H1 (cell line): ENCODE measurements at regions not wholly inside any gene's neighbourhood (a gene's known extent, or its start where the extent isn't known, plus 50 kb on each side); places are given as distances from the start of the nearest gene placed in this dataset.

Experiments
- CTCF ChIA-PET: fragments of 300-600 bp; sonication (Branson Sonifier 250); formaldehyde crosslinking; loops from one replicate; lab custom pipeline; 2021; ENCODE audit not compliant: partially characterized antibody; lab: Charles Lee
- POLR2A ChIA-PET: fragments of 300-600 bp; sonication (Branson Sonifier 250); formaldehyde crosslinking; loops from one replicate; lab custom pipeline; 2021; ENCODE audit warnings: inconsistent platforms; ENCODE audit not compliant: partially characterized antibody; lab: Charles Lee
- DNase-seq, 2 experiments: peaks; one replicate each; pipeline versions ENCODE4 v3.0.0 to v3.0.0-alpha.2; 2010 to 2022; ENCODE audit warnings: low spot score in 2 of 2, low read depth in 1 of 2, mixed read lengths in 1 of 2
- FAIRE-seq: peaks from 2 replicates; lab custom pipeline; 2011; peaks lifted over from hg19 to GRCh38; lab: Jason Lieb, UNC
- H2AFZ ChIP-seq: 2 replicates; pipeline ENCODE4 v1.8.1; 2012; ENCODE audit warnings: low read length, inconsistent platforms
- H2AK5ac ChIP-seq: 2 replicates; pipeline ENCODE4 v1.6.1; 2013; ENCODE audit warnings: low read depth, low read length
- H2BK120ac ChIP-seq: replicated peaks from 2 replicates; pipeline ENCODE3; 2013; ENCODE audit warnings: low read depth, low read length, inconsistent platforms
- H2BK12ac ChIP-seq: 2 replicates; pipeline ENCODE4 v1.6.1; 2013; ENCODE audit warnings: low read depth, low read length
- H2BK15ac ChIP-seq: 2 replicates; pipeline ENCODE4 v1.6.1; 2013; ENCODE audit warnings: low read length
- H2BK20ac ChIP-seq: 2 replicates; pipeline ENCODE4 v1.6.1; 2013; ENCODE audit warnings: low read length
- H2BK5ac ChIP-seq: 2 replicates; pipeline ENCODE4 v1.6.1; 2013; ENCODE audit warnings: low read depth, low read length
- H3K14ac ChIP-seq: 2 replicates; pipeline ENCODE4 v1.6.1; 2013; ENCODE audit warnings: inconsistent platforms; ENCODE audit not compliant: insufficient read length
- H3K18ac ChIP-seq: 2 replicates; pipeline ENCODE4 v1.6.1; 2013; ENCODE audit warnings: low read length; ENCODE audit errors: extremely low read depth
- H3K23ac ChIP-seq: 2 replicates; pipeline ENCODE4 v1.6.1; 2013; ENCODE audit warnings: inconsistent platforms; ENCODE audit not compliant: insufficient read length
- H3K23me2 ChIP-seq: 2 replicates; pipeline ENCODE4 v1.6.1; 2013; ENCODE audit warnings: low read depth, low read length
- H3K27ac ChIP-seq: 2 replicates; pipeline ENCODE4 v1.6.1; 2011; ENCODE audit warnings: low read depth, low read length, inconsistent platforms
- H3K27me3 ChIP-seq, 4 experiments: replicated peaks in 1 of 4; 1 replicate in 1 of 4; 2 replicates in 3 of 4; pipeline versions ENCODE4 v1.6.1 to v1.8.1; 2011 to 2013; ENCODE audit warnings: low read length in 3 of 4, mild to moderate bottlenecking in 3 of 4, inconsistent platforms in 2 of 4, mixed read lengths in 2 of 4, moderate library complexity in 1 of 4; ENCODE audit not compliant: control insufficient read depth in 3 of 4, insufficient read depth in 3 of 4; ENCODE audit errors: extremely low read depth in 1 of 4
- H3K36me3 ChIP-seq, 4 experiments: 2 replicates each; pipeline versions ENCODE4 v1.6.1 to v1.8.1; 2011 to 2013; ENCODE audit warnings: mild to moderate bottlenecking in 4 of 4, low read length in 3 of 4, moderate library complexity in 2 of 4, control low read depth in 1 of 4, inconsistent platforms in 1 of 4; ENCODE audit not compliant: insufficient read depth in 4 of 4, control insufficient read depth in 2 of 4
- H3K4ac ChIP-seq: replicated peaks from 2 replicates; pipeline ENCODE3; 2013; ENCODE audit warnings: low read length, low read depth, mixed read lengths, inconsistent platforms; ENCODE audit not compliant: insufficient read length
- H3K4me1 ChIP-seq, 4 experiments: replicated peaks in 1 of 4; 1 replicate in 1 of 4; 2 replicates in 3 of 4; pipeline versions ENCODE4 v1.6.1 to v1.8.1; 2011 to 2013; ENCODE audit warnings: low read length in 3 of 4, inconsistent platforms in 2 of 4, mixed read lengths in 1 of 4; ENCODE audit not compliant: insufficient read depth in 4 of 4, control insufficient read depth in 3 of 4
- H3K4me2 ChIP-seq, 2 experiments: 2 replicates each; pipeline versions ENCODE4 v1.6.1 to v1.8.1; 2011 to 2013; ENCODE audit warnings: low read depth in 2 of 2, low read length in 2 of 2, control low read depth in 1 of 2, inconsistent platforms in 1 of 2, mild to moderate bottlenecking in 1 of 2; ENCODE audit not compliant: insufficient read depth in 1 of 2
- H3K4me3 ChIP-seq, 4 experiments: fragments of 200-600, 300-600 bp in 1 of 4; sonication (generic), shearing (Covaris generic), sonication (Bioruptor Twin) in 1 of 4; 2 replicates each; pipeline versions ENCODE4 v1.5.1 to v1.8.1; 2011 to 2016; ENCODE audit warnings: low read length in 4 of 4, low read depth in 3 of 4, control low read depth in 2 of 4, inconsistent platforms in 2 of 4, mild to moderate bottlenecking in 2 of 4, mixed read lengths in 1 of 4, moderate library complexity in 1 of 4; ENCODE audit not compliant: insufficient read depth in 2 of 4; ENCODE audit errors: extremely low read depth in 1 of 4
- H3K56ac ChIP-seq: replicated peaks from 2 replicates; pipeline ENCODE3; 2013; ENCODE audit warnings: low read depth, mild to moderate bottlenecking, mixed read lengths, low read length, inconsistent platforms; ENCODE audit not compliant: insufficient read length
- H3K79me1 ChIP-seq: 2 replicates; pipeline ENCODE4 v1.6.1; 2013; ENCODE audit warnings: low read depth, low read length, control low read depth
- H3K79me2 ChIP-seq, 2 experiments: 2 replicates each; pipeline versions ENCODE4 v1.6.1 to v1.8.1; 2012 to 2013; ENCODE audit warnings: low read length in 2 of 2, mild to moderate bottlenecking in 2 of 2, inconsistent platforms in 1 of 2; ENCODE audit not compliant: insufficient read depth in 2 of 2, control insufficient read depth in 1 of 2
- H3K9ac ChIP-seq, 4 experiments: replicated peaks in 1 of 4; 1 replicate in 1 of 4; 2 replicates in 3 of 4; pipeline versions ENCODE4 v1.6.1 to v1.8.1; 2011 to 2013; ENCODE audit warnings: low read depth in 3 of 4, low read length in 3 of 4, control low read depth in 2 of 4, mild to moderate bottlenecking in 2 of 4, moderate library complexity in 2 of 4, inconsistent platforms in 1 of 4; ENCODE audit errors: extremely low read depth in 1 of 4
- H3K9me3 ChIP-seq, 2 experiments: 2 replicates each; pipeline versions ENCODE4 v1.6.1 to v1.8.1; 2012 to 2013; ENCODE audit warnings: mild to moderate bottlenecking in 2 of 2, moderate library complexity in 2 of 2, control low read depth in 1 of 2, inconsistent platforms in 1 of 2, low read depth in 1 of 2, low read length in 1 of 2, mixed read lengths in 1 of 2; ENCODE audit not compliant: insufficient read depth in 2 of 2
- H4K20me1 ChIP-seq, 2 experiments: replicated peaks in 1 of 2; 2 replicates each; pipeline versions ENCODE3 to v1.8.1; 2011 to 2013; ENCODE audit warnings: inconsistent platforms in 2 of 2, low read length in 2 of 2, mild to moderate bottlenecking in 1 of 2; ENCODE audit not compliant: insufficient read depth in 2 of 2, control insufficient read depth in 1 of 2
- H4K5ac ChIP-seq: 2 replicates; pipeline ENCODE4 v1.6.1; 2013; ENCODE audit warnings: low read length, low read depth, mixed read lengths, inconsistent platforms; ENCODE audit not compliant: insufficient read length
- H4K8ac ChIP-seq: 2 replicates; pipeline ENCODE4 v1.8.0; 2013; ENCODE audit warnings: mild to moderate bottlenecking, moderate library complexity, low read length, inconsistent platforms; ENCODE audit not compliant: insufficient read depth; ENCODE audit errors: extremely low read depth
- H4K91ac ChIP-seq: replicated peaks from 2 replicates; pipeline ENCODE3; 2013; ENCODE audit warnings: low read length, mixed read lengths, inconsistent platforms; ENCODE audit not compliant: insufficient read length
- ASH2L ChIP-seq: fragments of 200-600, 300-600 bp; sonication (generic); IDR thresholded peaks from one replicate; pipeline ENCODE4 v1.7.1; 2017; ENCODE audit warnings: low read length
- CREB1 ChIP-seq: IDR thresholded peaks from 2 replicates; pipeline ENCODE4 v1.6.1; 2012; ENCODE audit warnings: inconsistent platforms
- GABPA ChIP-seq: IDR thresholded peaks from 2 replicates; pipeline ENCODE4 v1.6.1; 2011; ENCODE audit warnings: mild to moderate bottlenecking, low read length, moderate library complexity, borderline replicate concordance; ENCODE audit not compliant: insufficient read depth
- GTF2F1 ChIP-seq: IDR thresholded peaks from 2 replicates; pipeline ENCODE4 v1.6.1; 2012; ENCODE audit warnings: low read depth, low read length, improper control_type of control experiment, borderline replicate concordance
- KDM1A ChIP-seq: fragments of 200-600, 300-600 bp; sonication (generic); IDR thresholded peaks from 2 replicates; pipeline ENCODE4 v1.7.1; 2016; ENCODE audit warnings: mild to moderate bottlenecking, low read length, borderline replicate concordance
- KDM4A ChIP-seq: IDR thresholded peaks from one replicate; pipeline ENCODE4 v1.7.1; 2012; ENCODE audit warnings: low read depth, mild to moderate bottlenecking, moderate library complexity, low read length, inconsistent platforms; ENCODE audit not compliant: severe bottlenecking
- KDM5A ChIP-seq: fragments of 200-600 bp; IDR thresholded peaks from 2 replicates; pipeline ENCODE4 v1.7.1; 2012; ENCODE audit warnings: mild to moderate bottlenecking, low read length, inconsistent platforms, mixed read lengths
- NRF1 ChIP-seq: IDR thresholded peaks from 2 replicates; pipeline ENCODE4 v1.6.1; 2011; ENCODE audit warnings: mild to moderate bottlenecking, low read depth, low read length, improper control_type of control experiment
- POLR2A ChIP-seq, 2 experiments: IDR thresholded peaks; 1 replicate in 1 of 2; 2 replicates in 1 of 2; pipeline ENCODE4 v1.6.1; 2011; ENCODE audit warnings: low read depth in 2 of 2, low read length in 2 of 2, mild to moderate bottlenecking in 2 of 2; ENCODE audit errors: control extremely low read depth in 1 of 2
- RXRA ChIP-seq: IDR thresholded peaks from 2 replicates; pipeline ENCODE4 v1.6.1; 2011; ENCODE audit warnings: low read depth, mild to moderate bottlenecking, low read length, moderate library complexity; ENCODE audit not compliant: insufficient read depth
- SAP30 ChIP-seq: fragments of 300-600 bp; sonication (generic); IDR thresholded peaks from 2 replicates; pipeline ENCODE4 v1.7.1; 2012; ENCODE audit warnings: low read length, moderate library complexity, mild to moderate bottlenecking, inconsistent platforms; ENCODE audit not compliant: insufficient read depth, insufficient replicate concordance
- SIN3A ChIP-seq, 2 experiments: IDR thresholded peaks in 1 of 2; conservative IDR thresholded peaks in 1 of 2; 2 replicates each; pipeline ENCODE4 v1.6.1; 2011 to 2012; ENCODE audit warnings: low read length in 2 of 2, improper control_type of control experiment in 1 of 2, low read depth in 1 of 2, mild to moderate bottlenecking in 1 of 2
- SIRT6 ChIP-seq: IDR thresholded peaks from one replicate; pipeline ENCODE4 v1.7.1; 2012; ENCODE audit warnings: low read length, inconsistent platforms
- SUZ12 ChIP-seq: fragments of 200-600 bp; sonication (generic); IDR thresholded peaks from 2 replicates; pipeline ENCODE4 v1.6.1; 2012; ENCODE audit warnings: mild to moderate bottlenecking, inconsistent platforms, low read length, moderate library complexity, mixed read lengths
- TCF12 ChIP-seq: IDR thresholded peaks from 2 replicates; pipeline ENCODE4 v1.6.1; 2011; ENCODE audit warnings: low read depth, mild to moderate bottlenecking, low read length
- YY1 ChIP-seq: IDR thresholded peaks from 2 replicates; pipeline ENCODE4 v1.6.1; 2011; ENCODE audit warnings: low read depth, mild to moderate bottlenecking, low read length
- WGBS, 2 experiments: shearing (Covaris generic) in 1 of 2; methylation state at CpG; one replicate each; pipeline versions ENCODE4 v1.1.6 to v1.1.7; 2013 to 2015; ENCODE audit warnings: low lambda C conversion rate in 2 of 2, mixed read lengths in 2 of 2, inconsistent platforms in 1 of 2, low coverage in 1 of 2, missing lambda C conversion rate in 1 of 2; ENCODE audit not compliant: insufficient replicate concordance in 2 of 2, insufficient coverage in 1 of 2, insufficient read length in 1 of 2; ENCODE audit errors: extremely low coverage in 1 of 2, missing lambda C conversion rate in 1 of 2; 5-methylcytosine and 5-hydroxymethylcytosine counted together

DNA sequence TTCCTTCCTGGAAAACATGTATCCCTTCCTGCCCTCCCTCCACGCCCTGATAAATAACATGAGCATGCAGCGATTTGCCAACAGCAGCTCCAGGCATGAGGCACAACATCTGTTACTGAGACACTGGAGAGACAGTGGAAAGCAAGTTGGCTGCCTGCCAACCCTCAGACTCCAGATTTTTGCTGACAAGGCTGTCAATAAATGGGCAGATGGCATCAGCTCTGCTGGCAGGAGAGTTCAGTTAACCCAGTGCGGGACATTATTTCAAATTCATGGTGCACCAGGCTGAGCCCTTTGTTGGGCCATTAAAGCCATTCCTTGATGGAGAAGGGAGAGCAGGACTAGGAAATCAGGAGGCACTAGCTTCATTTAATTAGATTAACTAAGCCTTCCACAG, 293.3 kb downstream of the MEX3B start:
- Histone ChIP-seq H3K9ac (no peak overlapping the region), H3K4me3 (no peak overlapping the region), H3K23me2 (no peaks in the 10 kb centered on the region), H3K36me3 (no peaks in the 10 kb centered on the region), H3K4me1 (peaks cover 0 to 19% (median 11%) of the 10 kb centered on the region in 4 experiments; a peak in 3 of 7 replicates), H3K14ac (no peak overlapping the region), H3K9me3 (no peaks in the 10 kb centered on the region), H3K23ac (no peak overlapping the region), H4K5ac (no peak overlapping the region), H3K79me1 (0 out of 2 replicates have a peak, but pooled peaks cover 9% of the 10 kb centered on the region), H4K91ac (no peak overlapping the region), H4K8ac (no peak overlapping the region), H2AFZ (no peak overlapping the region), H2BK15ac (no peak overlapping the region), H3K27me3 (no peaks in the 10 kb centered on the region), H3K56ac (no peak overlapping the region), H2BK5ac (no peak overlapping the region), H4K20me1 (peaks cover 0 to 1% of the 10 kb centered on the region in 2 experiments), H3K4me2 (no peak overlapping the region), H3K4ac (no peak overlapping the region), H3K27ac (no peak overlapping the region), H2BK20ac (no peak overlapping the region), H3K79me2 (no peaks in the 10 kb centered on the region), H2BK12ac (no peak overlapping the region), H2AK5ac (no peak overlapping the region), H2BK120ac (no peak overlapping the region), H3K18ac (no peak overlapping the region)
- 87% methylated on average over 3 of the region's 3 CpGs; no CpG with 5 or more reads in 1 of the 2 experiments for WGBS, 2 experiments
- ChIA-PET POLR2A (interaction anchor here (0.9 to 1.9 kb wide), 2 partner anchors 10 to 188 kb away, joined by 3 to 8 read pairs; no protein-coding TSS in a partner anchor), CTCF (interaction anchor here (0.6 to 2.2 kb wide), 8 partner anchors 14 to 272 kb away, joined by 3 to 5 read pairs (median 4); no protein-coding TSS in a partner anchor)
- DNase-seq (peak in 1 of 2 experiments; percentile 41), FAIRE-seq (no peak)
- TF ChIP-seq POLR2A (IDR thresholded peaks at IDR 0.05; ENCODE audit: control extremely low read depth in 1 of 2, low read depth in 2 of 2, low read length in 2 of 2) (no peak), CREB1 (no peak), GABPA (no peak), NRF1 (no peak), SIRT6 (no peak), GTF2F1 (no peak), TCF12 (no peak), KDM4A (no peak), SIN3A (conservative IDR thresholded peaks at IDR 0.05 in 1 of 2, IDR thresholded peaks at IDR 0.05 in 1 of 2; ENCODE audit: low read depth in 1 of 2, low read length in 2 of 2) (no peak), SAP30 (no peak), YY1 (no peak), ASH2L (no peak), SUZ12 (no peak), KDM1A (no peak), KDM5A (no peak), RXRA (no peak)
